H54 (cell line): ENCODE measurements at regions not wholly inside any gene's neighbourhood (a gene's known extent, or its start where the extent isn't known, plus 50 kb on each side); places are given as distances from the start of the nearest gene placed in this dataset.

ENCODE experiments used
- DNase-seq: peaks from one replicate; pipeline ENCODE4 v3.0.0; 2011; ENCODE audit warnings: low spot score, mixed read lengths; ENCODE audit not compliant: insufficient read length
- FAIRE-seq: peaks from 3 replicates; lab custom pipeline; 2011; peaks lifted over from hg19 to GRCh38; lab: Jason Lieb, UNC
- POLR2A ChIP-seq: IDR thresholded peaks from 2 replicates; pipeline ENCODE4 v1.6.1; 2011; ENCODE audit warnings: low read depth, mild to moderate bottlenecking, low read length

GRCh38 chr2:107072150-107072940 lies 186.4 kb upstream of the ST6GAL2 start:
- no peak for TF ChIP-seq POLR2A
- no peak for DNase-seq
- no peak for FAIRE-seq

- TF ChIP-seq POLR2A = no peak
- FAIRE-seq (no peak), DNase-seq (no peak)
These were observed 192.6 kb upstream of the ST6GAL2 start for GRCh38 chr2:107078584-107078983.

GRCh38 chr2:107086497-107086896 lies 200.5 kb upstream of the ST6GAL2 start:
- FAIRE-seq = no peak
- DNase-seq = no peak
- TF ChIP-seq POLR2A = no peak

- DNase-seq (no peak), FAIRE-seq (no peak)
- TF ChIP-seq POLR2A = no peak
These were observed 202.2 kb upstream of the ST6GAL2 start for GRCh38 chr2:107088156-107088555.

- DNase-seq (no peak), FAIRE-seq (no peak)
- no peak for TF ChIP-seq POLR2A
These were observed 205.3 kb upstream of the ST6GAL2 start for GRCh38 chr2:107091163-107091864.

GRCh38 chr2:107093426-107093957 lies 207.5 kb upstream of the ST6GAL2 start:
- DNase-seq (no peak), FAIRE-seq (no peak)
- TF ChIP-seq POLR2A = no peak

- FAIRE-seq = no peak
- no peak for TF ChIP-seq POLR2A
- no peak for DNase-seq
These were observed 208.6 kb upstream of the ST6GAL2 start for GRCh38 chr2:107094450-107094986.

GRCh38 chr2:107102176-107102575 lies 216.2 kb upstream of the ST6GAL2 start:
- FAIRE-seq = no peak
- no peak for DNase-seq
- TF ChIP-seq POLR2A = no peak

- DNase-seq (no peak), FAIRE-seq (no peak)
- no peak for TF ChIP-seq POLR2A
These were observed 221.4 kb upstream of the ST6GAL2 start for GRCh38 chr2:107107351-107107750.

GRCh38 chr2:107108556-107108955 lies 222.6 kb upstream of the ST6GAL2 start:
- TF ChIP-seq POLR2A = no peak
- FAIRE-seq (no peak), DNase-seq (no peak)

- DNase-seq = no peak
- no peak for FAIRE-seq
- no peak for TF ChIP-seq POLR2A
These were observed 225.7 kb upstream of the ST6GAL2 start for GRCh38 chr2:107111623-107112022.

- no peak for FAIRE-seq
- DNase-seq = no peak
- TF ChIP-seq POLR2A = no peak
These were observed 226.6 kb upstream of the ST6GAL2 start for GRCh38 chr2:107112561-107112960.

- DNase-seq (no peak), FAIRE-seq (no peak)
- TF ChIP-seq POLR2A = no peak
These were observed 242.4 kb upstream of the ST6GAL2 start for GRCh38 chr2:107128381-107128780.

GRCh38 chr2:107132070-107132469 lies 246.1 kb upstream of the ST6GAL2 start:
- TF ChIP-seq POLR2A = no peak
- DNase-seq (no peak), FAIRE-seq (no peak)
